Hepatocyte (in vitro differentiated cells): ENCODE measurements at regions not wholly inside any gene's neighbourhood (a gene's known extent, or its start where the extent isn't known, plus 50 kb on each side); places are given as distances from the start of the nearest gene placed in this dataset.

Source experiments
- EZH2 ChIP-seq: fragments of 200-600 bp; sonication (generic); IDR thresholded peaks from 2 replicates; pipeline ENCODE4 v1.6.1; 2016; ENCODE audit warnings: antibody characterized with exemption, mild to moderate bottlenecking, borderline replicate concordance
- TF ChIP-seq, protein P1 (sequence below): fragments of 200-600 bp; sonication (generic); IDR thresholded peaks from 2 replicates; pipeline ENCODE4 v1.5.1; 2016; ENCODE audit warnings: antibody characterized with exemption, mild to moderate bottlenecking; ENCODE audit not compliant: poor library complexity

DNA sequence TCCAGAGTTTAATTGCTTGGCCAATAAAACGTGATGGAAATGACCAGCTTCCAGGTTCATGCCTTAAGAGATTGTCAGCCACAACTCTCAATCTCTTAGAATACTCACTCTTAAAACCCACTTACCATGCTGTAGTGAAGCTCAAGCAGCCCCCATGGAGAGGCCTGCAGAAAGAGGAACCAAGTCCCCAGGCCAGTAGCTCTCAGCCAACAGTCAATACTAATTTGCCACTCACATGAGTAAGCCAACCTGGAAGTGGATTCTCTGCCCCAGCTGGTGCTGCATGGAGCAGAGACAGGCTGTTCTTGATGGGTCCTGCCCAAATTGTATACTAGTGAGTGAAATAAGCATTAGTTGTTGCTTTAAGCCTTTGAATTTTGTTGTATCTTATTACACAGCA, 155.9 kb downstream of the OXSM start:
- TF ChIP-seq, protein P1, sequence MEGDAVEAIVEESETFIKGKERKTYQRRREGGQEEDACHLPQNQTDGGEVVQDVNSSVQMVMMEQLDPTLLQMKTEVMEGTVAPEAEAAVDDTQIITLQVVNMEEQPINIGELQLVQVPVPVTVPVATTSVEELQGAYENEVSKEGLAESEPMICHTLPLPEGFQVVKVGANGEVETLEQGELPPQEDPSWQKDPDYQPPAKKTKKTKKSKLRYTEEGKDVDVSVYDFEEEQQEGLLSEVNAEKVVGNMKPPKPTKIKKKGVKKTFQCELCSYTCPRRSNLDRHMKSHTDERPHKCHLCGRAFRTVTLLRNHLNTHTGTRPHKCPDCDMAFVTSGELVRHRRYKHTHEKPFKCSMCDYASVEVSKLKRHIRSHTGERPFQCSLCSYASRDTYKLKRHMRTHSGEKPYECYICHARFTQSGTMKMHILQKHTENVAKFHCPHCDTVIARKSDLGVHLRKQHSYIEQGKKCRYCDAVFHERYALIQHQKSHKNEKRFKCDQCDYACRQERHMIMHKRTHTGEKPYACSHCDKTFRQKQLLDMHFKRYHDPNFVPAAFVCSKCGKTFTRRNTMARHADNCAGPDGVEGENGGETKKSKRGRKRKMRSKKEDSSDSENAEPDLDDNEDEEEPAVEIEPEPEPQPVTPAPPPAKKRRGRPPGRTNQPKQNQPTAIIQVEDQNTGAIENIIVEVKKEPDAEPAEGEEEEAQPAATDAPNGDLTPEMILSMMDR = no peak
- no peak for TF ChIP-seq EZH2
